HG02763 (cell line): ENCODE measurements at regions not wholly inside any gene's neighbourhood (a gene's known extent, or its start where the extent isn't known, plus 50 kb on each side); places are given as distances from the start of the nearest gene placed in this dataset.

Experiments used
- ATAC-seq: cut with Tn5 transposase; IDR thresholded peaks from one replicate; pipeline ENCODE4 v1.9.1; 2021; ENCODE audit warnings: mild to moderate bottlenecking, moderate library complexity; ENCODE audit not compliant: unreplicated experiment

GRCh38 chr12:118748478-118749380 lies 232.6 kb upstream of the SRRM4 start:
- ATAC-seq = no peak

DNA sequence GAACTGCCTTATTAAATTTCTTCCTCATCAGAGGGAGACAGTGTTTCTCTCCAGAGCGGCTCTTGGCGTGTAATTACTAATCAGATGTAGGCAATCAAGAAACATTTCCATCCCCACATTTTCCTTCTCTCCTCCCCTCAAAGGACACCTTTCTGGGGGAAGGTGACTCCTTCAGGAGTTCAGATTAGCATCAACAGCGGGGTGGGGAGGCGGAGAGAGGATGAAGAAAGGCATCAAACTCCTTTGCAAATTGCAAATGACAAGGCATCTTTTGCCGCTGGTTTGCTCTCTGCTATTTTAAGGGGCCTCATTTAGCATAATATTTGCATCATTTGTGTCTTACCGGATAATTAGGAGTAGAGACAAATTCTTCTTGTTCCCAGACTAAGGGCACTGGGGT lies 231.7 kb upstream of the SRRM4 start:
- no peak for ATAC-seq

DNA sequence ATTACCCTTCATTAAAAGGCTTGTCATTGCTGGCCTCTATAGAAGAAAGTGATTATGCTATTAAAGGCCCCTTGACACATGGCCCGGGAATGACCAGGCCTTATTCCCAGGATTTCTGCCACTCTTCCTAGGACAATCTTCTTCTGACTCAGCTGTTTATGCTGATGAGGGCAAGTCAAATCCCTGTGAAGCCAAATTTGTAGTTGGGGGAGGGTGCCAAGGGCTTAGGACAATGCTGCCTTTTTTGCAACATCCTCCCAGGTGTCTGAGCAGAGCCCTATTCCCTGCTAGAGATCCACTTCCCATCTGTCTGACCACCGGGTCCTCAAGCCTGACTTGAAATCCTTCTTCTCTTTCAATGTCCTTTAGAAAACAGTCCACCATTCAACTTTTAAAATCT lies 230.7 kb upstream of the SRRM4 start:
- ATAC-seq = no peak

GRCh38 chr12:118751355-118751754 lies 230.0 kb upstream of the SRRM4 start:
- no peak for ATAC-seq

DNA sequence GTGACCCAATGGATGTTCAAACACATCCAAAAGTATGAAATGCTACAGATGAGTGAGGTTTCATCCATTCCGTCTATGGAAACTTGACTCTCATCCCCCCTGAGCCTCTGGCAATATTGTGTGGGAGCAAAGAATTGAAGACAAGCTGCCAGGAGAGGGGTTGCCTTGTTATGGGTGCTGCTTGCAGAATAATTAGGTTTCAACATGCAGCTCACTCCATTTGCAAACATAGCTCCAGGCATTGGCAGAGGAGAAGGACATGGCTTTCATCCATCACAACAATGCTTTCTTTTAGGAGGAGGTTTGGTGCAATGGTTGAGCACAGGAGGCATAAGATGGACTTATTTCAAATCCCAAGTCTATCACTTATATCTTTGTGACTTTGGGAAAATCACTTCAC lies 220.7 kb upstream of the SRRM4 start:
- no peak for ATAC-seq

DNA sequence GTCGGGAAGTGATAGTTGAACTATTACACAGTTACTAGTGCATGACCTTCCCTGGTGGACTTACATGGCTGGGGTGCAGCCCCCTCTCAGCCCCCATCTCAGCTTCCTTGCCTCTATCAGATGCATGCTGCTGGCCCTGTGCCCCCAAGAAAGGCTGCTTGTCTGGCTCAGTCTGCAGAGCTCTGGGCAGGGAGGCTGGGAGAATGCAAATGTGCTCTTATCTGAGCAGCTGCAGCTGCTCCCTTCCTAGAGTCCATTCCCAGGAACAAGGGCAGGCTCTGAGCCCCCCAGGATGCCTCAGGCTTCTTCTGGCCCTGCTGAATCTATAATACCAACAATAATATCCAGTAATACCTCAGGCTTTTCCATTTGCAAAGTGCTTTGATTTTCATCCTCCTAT lies 218.1 kb upstream of the SRRM4 start:
- no peak for ATAC-seq

DNA sequence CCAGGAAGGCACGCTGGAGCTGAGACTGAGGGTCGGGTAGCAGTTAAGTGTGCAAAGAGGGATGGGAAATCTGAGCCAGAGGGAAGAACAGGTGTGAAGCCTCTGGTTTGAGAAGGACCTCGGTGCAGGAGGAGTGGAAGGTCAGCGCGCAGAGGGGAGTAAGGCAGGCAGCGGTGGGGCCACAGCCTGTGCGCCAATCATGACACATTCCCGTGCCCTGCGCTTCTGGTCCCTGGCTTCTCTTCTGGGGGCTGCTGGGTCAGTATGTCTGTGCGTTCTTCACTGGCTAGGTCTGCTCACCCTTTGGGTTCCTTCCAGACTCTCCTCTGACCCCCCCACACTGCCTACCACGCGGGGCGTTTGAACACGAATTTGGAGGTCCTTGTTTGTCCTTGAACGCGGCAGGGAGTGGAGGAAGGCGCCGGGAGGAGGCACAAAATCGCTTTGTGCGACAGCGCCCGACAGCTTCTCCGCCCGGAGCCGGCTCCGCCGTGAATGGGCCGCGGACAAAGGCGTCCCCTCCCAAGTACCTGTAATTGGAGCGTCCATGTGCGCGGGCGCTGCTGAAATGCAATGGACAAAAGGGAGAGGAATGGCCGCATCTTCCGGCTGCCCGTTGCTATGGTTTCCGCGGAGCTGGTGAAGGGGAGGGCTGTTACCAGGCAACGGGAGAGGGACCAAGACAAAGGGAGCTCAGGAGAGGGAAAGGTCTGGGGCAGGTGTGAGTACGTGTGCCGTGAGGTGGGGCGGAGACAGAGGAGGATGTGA lies 207.2 kb upstream of the SRRM4 start:
- ATAC-seq = no peak

- ATAC-seq = no peak
These were observed 203.8 kb upstream of the SRRM4 start for GRCh38 chr12:118777504-118777903.

DNA sequence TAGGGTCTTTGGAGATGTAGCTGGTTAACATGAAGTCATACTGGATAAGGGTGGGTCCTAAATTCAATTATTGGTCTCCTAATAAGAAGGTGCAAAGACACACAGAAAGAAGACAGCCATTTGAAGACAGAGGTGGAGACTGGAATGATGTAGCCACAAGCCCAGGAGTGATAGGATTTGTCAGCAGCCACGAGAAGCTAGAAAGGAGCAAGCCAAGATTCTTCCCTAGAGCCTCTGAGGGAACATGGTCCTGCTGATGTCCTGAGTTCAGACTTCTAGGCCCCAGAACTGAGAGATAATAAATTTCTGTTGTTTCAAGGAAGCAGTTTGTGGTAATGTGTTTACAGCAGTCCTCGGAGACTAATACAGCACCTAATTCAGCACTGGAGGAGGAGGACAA lies 203.3 kb upstream of the SRRM4 start:
- no peak for ATAC-seq

GRCh38 chr12:118780939-118781338 lies 200.4 kb upstream of the SRRM4 start:
- ATAC-seq = no peak

DNA sequence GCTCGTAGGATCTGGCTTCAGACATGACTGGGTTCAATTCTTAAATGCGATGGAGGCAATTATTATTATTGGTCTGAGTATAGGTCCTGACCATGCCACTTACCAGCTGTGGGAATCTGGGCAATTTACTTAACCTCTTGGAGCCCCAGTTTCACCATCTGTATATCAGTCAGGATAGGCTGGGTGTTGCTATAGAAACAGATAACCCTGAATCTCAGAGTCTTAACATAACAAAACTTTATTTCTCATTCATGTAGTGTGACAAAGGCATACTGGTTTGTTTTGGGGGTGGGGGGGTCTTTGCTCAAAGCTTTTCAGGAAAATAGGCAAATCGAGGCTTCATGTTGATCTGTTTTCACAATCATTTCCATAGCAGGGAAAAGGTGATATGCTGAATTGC lies 199.6 kb upstream of the SRRM4 start:
- ATAC-seq = no peak

DNA sequence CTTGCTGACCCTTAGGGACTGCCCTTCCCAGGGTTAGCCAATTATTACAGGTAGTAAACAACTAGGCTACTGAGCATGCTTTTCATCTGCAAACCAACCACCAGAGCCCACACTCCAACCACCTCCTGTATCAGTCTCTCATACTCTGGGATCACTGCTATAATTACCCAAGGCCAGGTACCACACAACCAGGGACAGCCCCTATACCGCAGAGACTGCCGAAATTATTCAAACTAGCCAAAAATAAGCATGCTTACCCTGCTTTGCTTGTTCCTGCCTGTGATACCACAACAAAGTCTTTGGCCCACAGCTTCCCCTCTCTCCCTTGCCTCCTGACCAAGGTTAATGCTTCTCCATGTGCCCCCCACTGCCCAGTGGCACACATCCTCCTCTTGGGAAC lies 197.6 kb upstream of the SRRM4 start:
- no peak for ATAC-seq

- ATAC-seq = no peak
These were observed 190.8 kb upstream of the SRRM4 start for GRCh38 chr12:118790578-118790977.

GRCh38 chr12:118813778-118814357 lies 167.5 kb upstream of the SRRM4 start:
- ATAC-seq = no peak

GRCh38 chr12:118816296-118816695 lies 165.0 kb upstream of the SRRM4 start:
- no peak for ATAC-seq

DNA sequence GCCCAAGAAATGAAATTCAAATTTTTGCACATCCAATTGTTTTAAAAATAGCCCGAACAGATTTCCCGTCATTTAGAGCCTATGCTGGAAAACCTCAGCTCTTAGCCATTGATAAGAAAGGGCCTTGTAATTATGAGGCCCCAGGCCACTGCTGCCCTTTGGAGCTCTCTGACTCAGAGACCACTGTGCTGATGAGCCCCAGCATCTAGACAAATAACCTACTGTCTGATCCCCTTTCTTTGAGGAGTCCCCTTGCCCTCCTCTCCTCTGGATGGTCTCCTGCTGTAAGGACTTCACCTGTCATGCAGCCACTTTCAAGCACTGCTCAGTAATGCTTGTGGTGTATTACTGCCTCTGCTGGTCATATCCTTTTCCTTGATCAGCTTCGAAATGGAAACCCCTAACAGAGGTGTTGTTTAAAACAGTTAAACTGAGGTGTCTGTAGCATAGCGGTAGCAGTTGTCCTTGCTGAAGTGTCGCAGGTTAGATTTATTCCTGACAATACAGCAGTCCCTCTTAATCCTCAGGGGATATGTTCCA lies 159.9 kb upstream of the SRRM4 start:
- ATAC-seq = no peak

GRCh38 chr12:118822512-118822911 lies 158.8 kb upstream of the SRRM4 start:
- ATAC-seq = no peak

DNA sequence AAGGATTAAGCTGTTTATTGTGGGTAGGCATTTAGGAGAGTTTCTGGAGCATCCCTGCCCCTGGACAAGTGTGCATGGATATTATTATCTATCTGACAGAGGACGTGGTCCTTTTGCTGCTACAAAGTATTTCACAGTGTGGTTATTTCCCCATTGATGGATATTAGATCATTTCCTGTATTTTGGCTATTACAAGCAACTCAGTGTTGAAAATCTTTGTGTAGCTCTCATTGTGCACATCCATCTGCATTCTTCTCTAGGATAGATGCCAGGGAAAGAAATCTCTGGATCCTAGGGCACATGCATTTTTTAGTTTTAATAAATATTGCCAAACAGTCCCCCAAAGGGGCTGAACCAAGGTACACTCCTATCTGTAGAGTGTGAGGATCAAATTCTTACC lies 154.3 kb upstream of the SRRM4 start:
- ATAC-seq = no peak

DNA sequence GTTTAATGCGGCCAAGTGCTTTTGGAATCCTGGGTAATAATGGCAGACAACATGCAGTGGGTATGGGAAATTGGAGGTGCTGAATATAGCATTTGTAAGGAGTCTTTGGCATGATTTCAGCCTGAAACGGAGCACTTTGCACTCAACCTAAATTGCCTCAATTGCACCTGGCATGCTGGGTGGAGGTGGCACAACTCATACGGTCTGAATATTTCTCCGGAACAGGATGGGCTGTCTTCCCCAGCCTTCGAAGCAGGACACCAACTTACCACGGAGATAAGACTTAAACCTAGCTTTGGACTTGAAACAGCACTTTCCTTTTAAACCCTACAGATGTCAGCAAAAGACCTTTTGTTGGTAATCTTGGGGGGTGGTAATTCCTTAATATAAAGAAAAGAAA lies 153.7 kb upstream of the SRRM4 start:
- no peak for ATAC-seq

DNA sequence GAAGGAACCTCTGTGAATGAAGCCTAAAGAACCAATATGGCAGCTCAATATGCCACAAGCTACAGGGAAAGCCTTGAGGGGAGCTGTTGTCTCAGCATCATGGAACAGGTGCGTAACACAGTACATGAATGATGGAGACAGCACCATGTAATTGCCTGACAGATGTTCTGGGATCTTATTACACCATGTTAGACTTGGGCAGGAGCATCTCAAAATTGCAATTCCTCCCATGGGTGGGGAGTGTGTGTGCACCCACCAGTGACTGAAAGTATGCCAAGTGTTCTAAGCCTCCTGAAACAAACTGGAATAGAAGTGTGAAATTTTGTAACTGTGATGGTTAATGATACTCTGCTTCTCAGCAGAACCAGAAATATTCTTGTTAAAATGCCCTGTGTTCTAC lies 151.0 kb upstream of the SRRM4 start:
- no peak for ATAC-seq

- ATAC-seq = no peak
These were observed 145.4 kb upstream of the SRRM4 start for GRCh38 chr12:118835926-118836325.

- ATAC-seq = no peak
These were observed 140.9 kb upstream of the SRRM4 start for GRCh38 chr12:118840399-118840798.
